ENCODE measurements at regions not wholly inside any gene's neighbourhood (a gene's known extent, or its start where the extent isn't known, plus 50 kb on each side); places are given as distances from the start of the nearest gene placed in this dataset.
"Not testable (repeated sequence)": the region's sequence is repeated elsewhere in the genome, so short reads cannot be mapped to it uniquely, and the experiment has no call there.

- Mint-ChIP-seq H3K27me3 (ENCODE audit: low read depth) (no peaks in the 10 kb centered on the region), H3K9me3 (peaks cover 5% of the 10 kb centered on the region), H3K4me3 (no peak overlapping the region), H3K27ac (ENCODE audit: unreplicated experiment) (no peak overlapping the region), H3K36me3 (ENCODE audit: low read depth) (no peaks in the 10 kb centered on the region), H3K4me1 (no peaks in the 10 kb centered on the region)
- DNase-seq (ENCODE audit: low read depth, low spot score) = no peak
- no peak for TF ChIP-seq CTCF (conservative IDR thresholded peaks at IDR 0.05)
Measured at GRCh38 chr5:118518720-118519119, 469.6 kb downstream of the DTWD2 start.

GRCh38 chr5:118511846-118512245 is 476.5 kb downstream of the DTWD2 start:
- Mint-ChIP-seq H3K27ac (ENCODE audit: unreplicated experiment) (no peak overlapping the region), H3K9me3 (peaks cover 3% of the 10 kb centered on the region), H3K27me3 (ENCODE audit: low read depth) (no peaks in the 10 kb centered on the region), H3K4me1 (no peaks in the 10 kb centered on the region), H3K4me3 (no peak overlapping the region), H3K36me3 (ENCODE audit: low read depth) (no peaks in the 10 kb centered on the region)
- no peak for DNase-seq (ENCODE audit: low read depth, low spot score)
- TF ChIP-seq CTCF (conservative IDR thresholded peaks at IDR 0.05) = no peak

GRCh38 chr5:118506217-118506852 is 482.0 kb downstream of the DTWD2 start:
- Mint-ChIP-seq H3K4me1 (no peaks in the 10 kb centered on the region), H3K27me3 (ENCODE audit: low read depth) (no peaks in the 10 kb centered on the region), H3K27ac (ENCODE audit: unreplicated experiment) (no peak overlapping the region), H3K4me3 (no peak overlapping the region), H3K36me3 (ENCODE audit: low read depth) (peaks cover 9% of the 10 kb centered on the region), H3K9me3 (peaks cover 14% of the 10 kb centered on the region)
- no peak for DNase-seq (ENCODE audit: low read depth, low spot score)
- no peak for TF ChIP-seq CTCF (conservative IDR thresholded peaks at IDR 0.05)

- peaks cover 20% of the 10 kb centered on the region for H3K9me3 Mint-ChIP-seq
- not testable (repeated sequence) for H3K4me1 Mint-ChIP-seq; H3K27me3 Mint-ChIP-seq (ENCODE audit: low read depth); H3K27ac Mint-ChIP-seq (ENCODE audit: unreplicated experiment); DNase-seq (ENCODE audit: low read depth, low spot score); H3K4me3 Mint-ChIP-seq
- H3K36me3 Mint-ChIP-seq (ENCODE audit: low read depth) = peaks cover 11% of the 10 kb centered on the region
Measured at GRCh38 chr5:118502232-118502631, 486.1 kb downstream of the DTWD2 start.

GRCh38 chr5:118491351-118491750 is 497.0 kb downstream of the DTWD2 start:
- no peak for DNase-seq (ENCODE audit: low read depth, low spot score)
- H3K4me1 Mint-ChIP-seq = no peaks in the 10 kb centered on the region
- no peaks in the 10 kb centered on the region for H3K27me3 Mint-ChIP-seq (ENCODE audit: low read depth)
- peaks cover 2% of the 10 kb centered on the region for H3K9me3 Mint-ChIP-seq
- no peak overlapping the region for H3K27ac Mint-ChIP-seq (ENCODE audit: unreplicated experiment)
- H3K36me3 Mint-ChIP-seq (ENCODE audit: low read depth) = peaks cover 4% of the 10 kb centered on the region
- H3K4me3 Mint-ChIP-seq = no peak overlapping the region
- TF ChIP-seq CTCF (conservative IDR thresholded peaks at IDR 0.05) = no peak

- H3K27ac Mint-ChIP-seq (ENCODE audit: unreplicated experiment) = no peak overlapping the region
- DNase-seq (ENCODE audit: low read depth, low spot score) = no peak
- peaks cover 8% of the 10 kb centered on the region for H3K9me3 Mint-ChIP-seq
- TF ChIP-seq CTCF (conservative IDR thresholded peaks at IDR 0.05) = no peak
- H3K4me3 Mint-ChIP-seq = no peak overlapping the region
- no peaks in the 10 kb centered on the region for H3K4me1 Mint-ChIP-seq
- no peaks in the 10 kb centered on the region for H3K27me3 Mint-ChIP-seq (ENCODE audit: low read depth)
- H3K36me3 Mint-ChIP-seq (ENCODE audit: low read depth) = no peaks in the 10 kb centered on the region
Measured at GRCh38 chr5:118486647-118487225, 501.6 kb downstream of the DTWD2 start.

Measured in neural crest cell (in vitro differentiated cells).